ENCODE measurements at regions not wholly inside any gene's neighbourhood (a gene's known extent, or its start where the extent isn't known, plus 50 kb on each side); places are given as distances from the start of the nearest gene placed in this dataset.

DNA sequence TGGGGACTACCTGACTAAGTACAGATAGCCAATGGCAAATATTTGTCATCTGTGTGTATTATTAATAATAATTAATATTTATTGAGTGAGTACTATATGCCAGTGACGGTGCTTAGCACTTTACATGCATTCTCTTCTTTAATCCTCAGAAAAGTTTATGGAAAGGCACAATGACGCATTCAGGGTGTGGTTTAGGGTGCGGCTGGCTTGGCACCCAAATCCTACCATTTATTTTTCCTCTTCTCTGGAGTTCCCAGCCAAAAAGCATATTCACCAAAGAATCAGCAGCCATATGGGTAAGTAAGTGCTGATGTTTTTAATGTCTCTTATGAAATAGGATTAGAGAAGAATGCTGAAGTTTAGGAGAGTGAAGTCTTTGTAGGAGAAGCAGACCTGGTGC is 140.4 kb upstream of the TP63 start:
- Mint-ChIP-seq H3K4me3 (no peak overlapping the region), H3K36me3 (ENCODE audit: low read depth) (no peaks in the 10 kb centered on the region), H3K9me3 (no peaks in the 10 kb centered on the region), H3K4me1 (peaks cover 7% of the 10 kb centered on the region), H3K27ac (no peak overlapping the region), H3K27me3 (ENCODE audit: insufficient read depth) (peaks cover 1% of the 10 kb centered on the region)
- H3K36me3 ChIP-seq (ENCODE audit: control insufficient read depth, insufficient read depth, low read length): no peaks in the 10 kb centered on the region
- H3K4me3 ChIP-seq (ENCODE audit: low read length): no peak overlapping the region
- 47% methylated on average over 3 of the region's 3 CpGs; no CpG with 5 or more reads in 1 of the 2 experiments for WGBS, 2 experiments (ENCODE audit: insufficient coverage in 1 of 2, insufficient read length in 1 of 2)
- H3K9me3 ChIP-seq (ENCODE audit: control insufficient read depth, low read length): no peaks in the 10 kb centered on the region
- TF ChIP-seq, protein P1, sequence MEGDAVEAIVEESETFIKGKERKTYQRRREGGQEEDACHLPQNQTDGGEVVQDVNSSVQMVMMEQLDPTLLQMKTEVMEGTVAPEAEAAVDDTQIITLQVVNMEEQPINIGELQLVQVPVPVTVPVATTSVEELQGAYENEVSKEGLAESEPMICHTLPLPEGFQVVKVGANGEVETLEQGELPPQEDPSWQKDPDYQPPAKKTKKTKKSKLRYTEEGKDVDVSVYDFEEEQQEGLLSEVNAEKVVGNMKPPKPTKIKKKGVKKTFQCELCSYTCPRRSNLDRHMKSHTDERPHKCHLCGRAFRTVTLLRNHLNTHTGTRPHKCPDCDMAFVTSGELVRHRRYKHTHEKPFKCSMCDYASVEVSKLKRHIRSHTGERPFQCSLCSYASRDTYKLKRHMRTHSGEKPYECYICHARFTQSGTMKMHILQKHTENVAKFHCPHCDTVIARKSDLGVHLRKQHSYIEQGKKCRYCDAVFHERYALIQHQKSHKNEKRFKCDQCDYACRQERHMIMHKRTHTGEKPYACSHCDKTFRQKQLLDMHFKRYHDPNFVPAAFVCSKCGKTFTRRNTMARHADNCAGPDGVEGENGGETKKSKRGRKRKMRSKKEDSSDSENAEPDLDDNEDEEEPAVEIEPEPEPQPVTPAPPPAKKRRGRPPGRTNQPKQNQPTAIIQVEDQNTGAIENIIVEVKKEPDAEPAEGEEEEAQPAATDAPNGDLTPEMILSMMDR (conservative IDR thresholded peaks at IDR 0.05): no peak
- peaks cover 7% of the 10 kb centered on the region for H3K4me1 ChIP-seq (ENCODE audit: control insufficient read depth, insufficient read depth, low read length)
- H3K27me3 ChIP-seq (ENCODE audit: control insufficient read depth, insufficient read depth, low read length, poor library complexity, severe bottlenecking): no peaks in the 10 kb centered on the region
- no peak overlapping the region for H3K27ac ChIP-seq (ENCODE audit: low read depth, low read length)
- no peak overlapping the region for H3K9ac ChIP-seq (ENCODE audit: extremely low read depth, low read length, poor library complexity, severe bottlenecking)
- no peak for DNase-seq

DNA sequence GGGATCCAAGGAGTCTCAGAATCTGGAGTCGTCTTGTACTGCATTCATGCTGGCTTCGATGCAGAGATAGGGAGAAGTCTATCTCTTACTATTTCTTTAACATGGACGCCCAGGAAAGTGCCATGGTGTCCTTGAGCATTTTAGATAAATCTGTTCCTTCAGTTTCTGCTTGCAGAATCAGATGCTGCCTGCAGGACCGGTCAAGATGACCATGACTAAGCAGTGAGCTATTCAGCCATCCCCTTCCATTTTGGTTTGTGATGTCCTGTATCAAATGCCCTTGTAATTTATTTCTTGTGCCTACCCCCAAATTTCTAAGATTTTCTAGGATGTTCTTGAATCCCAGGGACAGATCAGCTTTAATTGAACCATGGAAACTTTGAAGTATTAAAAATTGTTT is 139.4 kb upstream of the TP63 start:
- Mint-ChIP-seq H3K9me3 (no peaks in the 10 kb centered on the region), H3K4me3 (no peak overlapping the region), H3K27me3 (ENCODE audit: insufficient read depth) (peaks cover 1% of the 10 kb centered on the region), H3K36me3 (ENCODE audit: low read depth) (no peaks in the 10 kb centered on the region), H3K4me1 (peaks cover 7% of the 10 kb centered on the region), H3K27ac (no peak overlapping the region)
- Histone ChIP-seq H3K27ac (ENCODE audit: low read depth, low read length) (no peak overlapping the region), H3K9ac (ENCODE audit: extremely low read depth, low read length, poor library complexity, severe bottlenecking) (no peak overlapping the region), H3K4me3 (ENCODE audit: low read length) (no peak overlapping the region), H3K9me3 (ENCODE audit: control insufficient read depth, low read length) (no peaks in the 10 kb centered on the region), H3K27me3 (ENCODE audit: control insufficient read depth, insufficient read depth, low read length, poor library complexity, severe bottlenecking) (no peaks in the 10 kb centered on the region), H3K4me1 (ENCODE audit: control insufficient read depth, insufficient read depth, low read length) (peaks cover 7% of the 10 kb centered on the region), H3K36me3 (ENCODE audit: control insufficient read depth, insufficient read depth, low read length) (no peaks in the 10 kb centered on the region)
- DNase-seq: no peak
- WGBS, 2 experiments (ENCODE audit: insufficient coverage in 1 of 2, insufficient read length in 1 of 2): 87 to 89% methylated on average over 3 to 4 of the region's 4 CpGs
- TF ChIP-seq, protein P1 (conservative IDR thresholded peaks at IDR 0.05): no peak

DNA sequence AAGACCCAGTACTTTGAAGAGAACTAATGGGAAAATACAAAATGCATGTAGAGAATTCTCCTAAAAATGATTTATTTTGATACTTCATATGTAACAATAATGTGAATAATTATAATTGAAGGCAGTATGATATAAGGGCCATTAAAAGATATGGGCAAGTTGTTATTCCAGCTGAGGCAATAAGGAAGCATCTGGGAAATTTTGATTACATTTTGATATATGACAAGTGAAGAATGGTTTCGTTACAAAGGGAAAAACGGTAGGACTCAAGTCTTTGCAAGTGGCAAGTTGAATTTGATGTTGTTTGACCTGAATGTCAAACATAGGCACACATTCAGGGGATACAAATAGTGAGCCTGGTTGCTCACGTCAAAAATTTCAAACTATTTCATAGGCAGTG is 137.9 kb upstream of the TP63 start:
- DNase-seq: no peak
- TF ChIP-seq, protein P1 (conservative IDR thresholded peaks at IDR 0.05): no peak

More for the DNA sequence above, 137.9 kb upstream of the TP63 start:
- 93 to 100% methylated on average over 3 of the region's 3 CpGs for WGBS, 2 experiments (ENCODE audit: insufficient coverage in 1 of 2, insufficient read length in 1 of 2)
- Mint-ChIP-seq H3K36me3 (ENCODE audit: low read depth) (no peaks in the 10 kb centered on the region), H3K4me1 (peaks cover 5% of the 10 kb centered on the region), H3K27me3 (ENCODE audit: insufficient read depth) (peaks cover 1% of the 10 kb centered on the region), H3K27ac (no peak overlapping the region), H3K4me3 (no peak overlapping the region), H3K9me3 (no peaks in the 10 kb centered on the region)
- H3K4me3 ChIP-seq (ENCODE audit: low read length): no peak overlapping the region
- H3K27ac ChIP-seq (ENCODE audit: low read depth, low read length): no peak overlapping the region
- H3K27me3 ChIP-seq (ENCODE audit: control insufficient read depth, insufficient read depth, low read length, poor library complexity, severe bottlenecking): no peaks in the 10 kb centered on the region
- no peaks in the 10 kb centered on the region for H3K9me3 ChIP-seq (ENCODE audit: control insufficient read depth, low read length)
- peaks cover 6% of the 10 kb centered on the region for H3K4me1 ChIP-seq (ENCODE audit: control insufficient read depth, insufficient read depth, low read length)
- H3K9ac ChIP-seq (ENCODE audit: extremely low read depth, low read length, poor library complexity, severe bottlenecking): no peak overlapping the region
- H3K36me3 ChIP-seq (ENCODE audit: control insufficient read depth, insufficient read depth, low read length): no peaks in the 10 kb centered on the region

Data from endodermal cell (in vitro differentiated cells).